OCI-LY7 (cell line): ENCODE measurements at regions not wholly inside any gene's neighbourhood (a gene's known extent, or its start where the extent isn't known, plus 50 kb on each side); places are given as distances from the start of the nearest gene placed in this dataset.

ENCODE experiments used
- BruUV-seq: library from RNA; stranded (reverse); fragments of 400-500 nt; replicated peaks from 2 replicates; lab custom pipeline; 2021; lab: Mats Ljungman, UMichigan
- CTCF ChIA-PET: fragments of 300-600 bp; sonication (Branson Sonifier 250); formaldehyde crosslinking; loops from one replicate; lab custom pipeline; 2022; ENCODE audit warnings: antibody characterized with exemption; ENCODE audit not compliant: unreplicated experiment; lab: Charles Lee
- POLR2A ChIA-PET: fragments of 300-600 bp; sonication (Branson Sonifier 250); formaldehyde crosslinking; loops from one replicate; lab custom pipeline; 2022; ENCODE audit warnings: antibody characterized with exemption; lab: Charles Lee
- DNase-seq: peaks from one replicate; pipeline ENCODE4 v3.0.0-alpha.2; 2015; ENCODE audit warnings: low spot score
- H2AFZ ChIP-seq: fragments of 200-600 bp; sonication (generic), shearing (Covaris generic); 2 replicates; pipeline ENCODE4 v1.6.1; 2014; ENCODE audit warnings: mild to moderate bottlenecking, antibody characterized with exemption, low read length, moderate library complexity
- H3K27ac ChIP-seq: fragments of 200-600 bp; sonication (generic); 2 replicates; pipeline ENCODE4 v1.5.1; 2014; ENCODE audit warnings: mixed run types, low read depth, mild to moderate bottlenecking, moderate library complexity, low read length, inconsistent platforms; ENCODE audit not compliant: poor library complexity, severe bottlenecking
- H3K36me3 ChIP-seq: fragments of 200-600 bp; sonication (generic); 2 replicates; pipeline ENCODE4 v1.6.1; 2014; ENCODE audit warnings: mild to moderate bottlenecking, antibody characterized with exemption, low read length, moderate library complexity, mixed read lengths; ENCODE audit not compliant: insufficient read depth
- H3K4me1 ChIP-seq: fragments of 200-600 bp; sonication (generic); 2 replicates; pipeline ENCODE4 v1.5.1; 2014; ENCODE audit warnings: mild to moderate bottlenecking, low read length; ENCODE audit not compliant: insufficient read depth, poor library complexity, severe bottlenecking
- H3K4me2 ChIP-seq: fragments of 200-600 bp; sonication (generic); 2 replicates; pipeline ENCODE4 v1.6.1; 2014; ENCODE audit warnings: mild to moderate bottlenecking, low read length
- H3K4me3 ChIP-seq: fragments of 200-600 bp; sonication (generic); 2 replicates; pipeline ENCODE4 v1.5.1; 2014; ENCODE audit warnings: mild to moderate bottlenecking, low read depth, low read length; ENCODE audit not compliant: poor library complexity, severe bottlenecking
- H3K79me2 ChIP-seq: fragments of 200-600 bp; sonication (generic); 2 replicates; pipeline ENCODE4 v1.6.1; 2016; ENCODE audit warnings: low read depth, mild to moderate bottlenecking, low read length, moderate library complexity, mixed read lengths; ENCODE audit not compliant: insufficient read depth
- H3K9me2 ChIP-seq: fragments of 200-600 bp; sonication (generic); 2 replicates; pipeline ENCODE4 v1.6.1; 2016; ENCODE audit warnings: mild to moderate bottlenecking, low read length, mixed read lengths; ENCODE audit not compliant: insufficient read depth
- H3K9me3 ChIP-seq: fragments of 200-600 bp; sonication (generic); 2 replicates; pipeline ENCODE4 v1.6.1; 2014; ENCODE audit warnings: mild to moderate bottlenecking, mixed run types, low read length, mixed read lengths
- H4K20me1 ChIP-seq: fragments of 200-600 bp; sonication (generic); 2 replicates; pipeline ENCODE4 v1.6.1; 2014; ENCODE audit warnings: mild to moderate bottlenecking, antibody characterized with exemption, low read length, moderate library complexity, mixed read lengths; ENCODE audit not compliant: insufficient read depth
- EZH2phosphoT487 ChIP-seq: fragments of 200-600 bp; sonication (generic); IDR thresholded peaks from 2 replicates; pipeline ENCODE4 v1.6.1; 2018; ENCODE audit warnings: low read depth, borderline replicate concordance, mild to moderate bottlenecking, mixed run types, antibody characterized with exemption, low read length, moderate library complexity, mixed read lengths
- intact Hi-C: fragments of 100-400 bp; cut with micrococcal nuclease; formaldehyde crosslinking; loops from one replicate; pipeline ENCODE4 v1.10.0; 2022; ENCODE audit not compliant: unreplicated experiment
- TF ChIP-seq, protein P1 (sequence below): fragments of 200-600 bp; sonication (generic); conservative IDR thresholded peaks from 2 replicates; pipeline ENCODE4 v1.5.1; 2014; ENCODE audit warnings: mild to moderate bottlenecking, antibody characterized with exemption, low read length, moderate library complexity, mixed read lengths

- ChIA-PET CTCF (no interaction called here), POLR2A (no interaction called here)
- no peaks in the 10 kb centered on the region for H3K4me1 ChIP-seq
- H3K79me2 ChIP-seq: no peaks in the 10 kb centered on the region
- H3K4me3 ChIP-seq: no peak overlapping the region
- H3K9me3 ChIP-seq: 0 out of 2 replicates have a peak, but pooled peaks cover 5% of the 10 kb centered on the region
- no TSS peak for BruUV-seq
- no peaks in the 10 kb centered on the region for H3K36me3 ChIP-seq
- no peak for TF ChIP-seq EZH2phosphoT487
- TF ChIP-seq, protein P1, sequence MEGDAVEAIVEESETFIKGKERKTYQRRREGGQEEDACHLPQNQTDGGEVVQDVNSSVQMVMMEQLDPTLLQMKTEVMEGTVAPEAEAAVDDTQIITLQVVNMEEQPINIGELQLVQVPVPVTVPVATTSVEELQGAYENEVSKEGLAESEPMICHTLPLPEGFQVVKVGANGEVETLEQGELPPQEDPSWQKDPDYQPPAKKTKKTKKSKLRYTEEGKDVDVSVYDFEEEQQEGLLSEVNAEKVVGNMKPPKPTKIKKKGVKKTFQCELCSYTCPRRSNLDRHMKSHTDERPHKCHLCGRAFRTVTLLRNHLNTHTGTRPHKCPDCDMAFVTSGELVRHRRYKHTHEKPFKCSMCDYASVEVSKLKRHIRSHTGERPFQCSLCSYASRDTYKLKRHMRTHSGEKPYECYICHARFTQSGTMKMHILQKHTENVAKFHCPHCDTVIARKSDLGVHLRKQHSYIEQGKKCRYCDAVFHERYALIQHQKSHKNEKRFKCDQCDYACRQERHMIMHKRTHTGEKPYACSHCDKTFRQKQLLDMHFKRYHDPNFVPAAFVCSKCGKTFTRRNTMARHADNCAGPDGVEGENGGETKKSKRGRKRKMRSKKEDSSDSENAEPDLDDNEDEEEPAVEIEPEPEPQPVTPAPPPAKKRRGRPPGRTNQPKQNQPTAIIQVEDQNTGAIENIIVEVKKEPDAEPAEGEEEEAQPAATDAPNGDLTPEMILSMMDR: no peak
- no peaks in the 10 kb centered on the region for H4K20me1 ChIP-seq
- H2AFZ ChIP-seq: no peak overlapping the region
- intact Hi-C loops: no loop called here
- H3K27ac ChIP-seq: no peak overlapping the region
- DNase-seq: no peak
- no peak overlapping the region for H3K4me2 ChIP-seq
- no peaks in the 10 kb centered on the region for H3K9me2 ChIP-seq
Observed at GRCh38 chr6:110547266-110547964, 71.0 kb upstream of the SLC22A16 start.

GRCh38 chr6:110545081-110545872 lies 68.9 kb upstream of the SLC22A16 start:
- CTCF ChIA-PET: no interaction called here
- H3K79me2 ChIP-seq: no peaks in the 10 kb centered on the region
- POLR2A ChIA-PET: interaction anchor here (0.6 kb wide), 1 partner anchor 1710 kb away, joined by 3 read pairs; no protein-coding TSS in a partner anchor
- no peaks in the 10 kb centered on the region for H3K9me3 ChIP-seq
- no peak overlapping the region for H3K27ac ChIP-seq
- no peaks in the 10 kb centered on the region for H3K4me1 ChIP-seq
- no peaks in the 10 kb centered on the region for H4K20me1 ChIP-seq
- no peaks in the 10 kb centered on the region for H3K36me3 ChIP-seq
- BruUV-seq: no TSS peak
- no peak for DNase-seq
- intact Hi-C loops: no loop called here
- no peaks in the 10 kb centered on the region for H3K9me2 ChIP-seq
- H3K4me2 ChIP-seq: no peak overlapping the region
- H3K4me3 ChIP-seq: no peak overlapping the region
- no peak overlapping the region for H2AFZ ChIP-seq
- TF ChIP-seq, protein P1: no peak
- no peak for TF ChIP-seq EZH2phosphoT487

DNA sequence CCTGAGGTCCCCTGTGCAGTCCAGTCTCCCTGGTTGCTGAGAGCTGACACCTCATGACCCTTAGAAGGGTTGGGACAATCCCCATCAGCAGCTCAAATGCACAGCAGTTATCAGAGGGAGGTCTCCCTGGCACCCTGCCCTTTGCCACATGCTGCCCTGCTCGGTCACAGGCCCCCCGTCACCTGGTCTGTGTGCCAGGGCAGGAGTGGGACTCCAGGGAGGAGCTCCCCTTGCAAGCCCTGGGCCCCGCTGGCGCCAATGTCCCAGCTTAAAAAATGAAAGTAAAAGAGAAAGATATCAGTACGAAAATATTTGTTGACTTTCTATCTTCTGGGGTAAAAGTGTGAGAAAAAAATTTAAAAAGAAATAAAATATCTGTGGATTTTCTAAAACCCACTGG lies 68.1 kb upstream of the SLC22A16 start:
- Histone ChIP-seq H3K79me2 (no peaks in the 10 kb centered on the region), H3K9me2 (no peaks in the 10 kb centered on the region), H3K4me1 (no peaks in the 10 kb centered on the region), H3K27ac (no peak overlapping the region), H3K4me3 (no peak overlapping the region), H2AFZ (no peak overlapping the region), H4K20me1 (no peaks in the 10 kb centered on the region), H3K36me3 (no peaks in the 10 kb centered on the region), H3K4me2 (no peak overlapping the region), H3K9me3 (no peaks in the 10 kb centered on the region)
- no peak for TF ChIP-seq EZH2phosphoT487
- TF ChIP-seq, protein P1: no peak
- DNase-seq: no peak
- ChIA-PET CTCF (no interaction called here), POLR2A (interaction anchor here (0.7 kb wide), 1 partner anchor 32 kb away, joined by 4 read pairs; no protein-coding TSS in a partner anchor)
- no TSS peak for BruUV-seq
- intact Hi-C loops: no loop called here
